Muscle of arm (tissue), 1 donor: ENCODE measurements at regions not wholly inside any gene's neighbourhood (a gene's known extent, or its start where the extent isn't known, plus 50 kb on each side); places are given as distances from the start of the nearest gene placed in this dataset.
"Not testable (repeated sequence)": the region's sequence is repeated elsewhere in the genome, so short reads cannot be mapped to it uniquely, and the experiment has no call there.

ENCODE experiments used
- DNase-seq: peaks from one replicate; pipeline ENCODE4 v3.0.0-alpha.2; 2013

GRCh38 chr16:51852892-51853291, 694.1 kb downstream of the TOX3 start:
- no peak for DNase-seq

- no peak for DNase-seq
These were observed 695.8 kb downstream of the TOX3 start for GRCh38 chr16:51851111-51851510.

- DNase-seq = no peak
These were observed 697.2 kb downstream of the TOX3 start for GRCh38 chr16:51849715-51850114.

DNA sequence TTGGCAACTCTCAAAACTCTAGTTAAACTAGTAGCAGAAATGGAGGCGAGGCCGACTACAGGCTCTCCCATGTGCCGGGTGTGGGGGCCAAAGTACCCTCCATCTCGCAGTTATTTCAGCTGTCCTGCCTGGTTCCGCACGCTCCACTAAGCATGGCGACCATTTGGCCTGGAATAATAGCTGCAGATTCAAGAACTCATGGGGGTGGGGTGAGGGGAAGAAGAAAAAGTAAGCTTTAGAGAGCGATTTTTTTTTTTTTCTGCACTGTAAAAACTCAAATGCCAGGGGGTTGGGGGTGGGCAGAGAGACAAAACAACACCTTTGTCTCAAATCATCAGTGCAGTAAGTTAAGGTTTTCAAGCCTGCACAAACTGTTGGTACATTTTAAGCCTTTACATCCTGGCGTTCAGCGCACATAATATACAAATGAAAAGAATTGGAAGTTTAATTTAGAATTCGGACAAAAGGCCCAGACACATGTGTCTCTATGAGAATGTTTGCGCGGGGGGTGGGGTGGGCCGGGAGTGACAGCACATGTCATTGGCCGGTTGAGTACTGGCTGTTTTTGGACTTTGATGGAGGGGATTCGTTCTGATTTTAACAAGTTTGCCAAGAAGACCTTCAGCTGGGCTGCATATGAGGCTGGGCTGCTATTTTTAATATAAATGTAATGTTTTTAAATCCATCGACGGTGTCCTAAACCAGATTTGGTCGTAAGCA, 694.7 kb upstream of the SALL1 start:
- DNase-seq = no peak

GRCh38 chr16:51839727-51840462, 688.8 kb upstream of the SALL1 start:
- DNase-seq = no peak

DNA sequence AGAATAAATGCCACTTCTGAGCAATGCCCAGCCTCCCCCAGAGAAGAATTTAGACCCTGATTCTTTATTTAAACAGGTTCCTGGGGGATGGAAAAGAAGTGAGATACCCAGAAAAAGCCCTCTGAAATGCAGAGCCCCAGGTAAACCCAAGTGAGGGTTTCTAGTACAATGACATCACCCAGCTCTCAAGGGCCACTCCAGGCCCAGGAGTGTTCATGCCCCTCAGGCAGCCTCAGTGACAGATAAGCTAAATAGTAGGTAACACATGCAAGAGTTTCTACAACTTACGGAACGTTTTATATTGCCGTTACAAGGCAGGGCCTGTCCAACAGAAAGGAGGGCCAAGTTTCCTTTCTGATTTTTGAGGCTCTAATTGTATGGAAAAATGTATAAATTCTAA, 683.7 kb upstream of the SALL1 start:
- no peak for DNase-seq

GRCh38 chr16:51834133-51834532, 683.1 kb upstream of the SALL1 start:
- peak; percentile 11 for DNase-seq

DNA sequence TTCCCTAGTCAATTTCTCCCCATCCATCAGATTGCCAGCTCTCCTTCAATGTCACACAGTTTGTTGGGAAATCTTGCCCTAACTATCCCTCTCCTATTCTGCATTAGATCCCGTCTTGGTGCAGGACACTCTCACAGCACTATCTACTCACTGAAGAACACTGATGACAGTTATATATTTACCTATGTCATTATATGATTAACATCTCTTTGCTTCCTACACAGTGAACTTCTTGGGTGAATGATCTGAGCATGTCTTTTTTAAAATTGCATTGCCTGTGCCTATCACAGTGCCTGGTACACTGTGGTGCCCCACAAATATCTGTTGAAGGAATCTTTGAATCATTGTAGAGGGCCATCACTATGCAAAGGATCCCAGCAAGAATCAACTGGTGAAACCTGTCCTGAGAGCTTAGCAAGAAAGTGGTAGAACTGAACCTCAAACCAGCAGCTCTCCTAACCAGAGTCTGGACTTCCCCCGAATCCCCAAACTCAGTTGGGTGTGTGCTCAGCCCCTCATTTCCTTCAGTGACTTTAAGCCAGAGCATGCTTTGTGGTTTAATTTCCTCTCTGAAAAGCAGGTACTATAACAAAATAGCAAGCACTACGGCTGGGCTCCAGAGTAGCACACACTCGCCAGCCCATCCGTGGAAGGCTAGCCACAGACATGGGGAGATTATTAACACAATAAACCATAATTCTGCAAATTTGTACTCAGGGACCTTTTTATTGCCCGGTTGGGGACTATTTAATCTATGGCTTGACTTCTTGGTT, 680.7 kb upstream of the SALL1 start:
- no peak for DNase-seq

GRCh38 chr16:51831034-51831433, 680.0 kb upstream of the SALL1 start:
- DNase-seq = not testable (repeated sequence)

GRCh38 chr16:51825779-51826178, 674.7 kb upstream of the SALL1 start:
- DNase-seq = no peak

DNA sequence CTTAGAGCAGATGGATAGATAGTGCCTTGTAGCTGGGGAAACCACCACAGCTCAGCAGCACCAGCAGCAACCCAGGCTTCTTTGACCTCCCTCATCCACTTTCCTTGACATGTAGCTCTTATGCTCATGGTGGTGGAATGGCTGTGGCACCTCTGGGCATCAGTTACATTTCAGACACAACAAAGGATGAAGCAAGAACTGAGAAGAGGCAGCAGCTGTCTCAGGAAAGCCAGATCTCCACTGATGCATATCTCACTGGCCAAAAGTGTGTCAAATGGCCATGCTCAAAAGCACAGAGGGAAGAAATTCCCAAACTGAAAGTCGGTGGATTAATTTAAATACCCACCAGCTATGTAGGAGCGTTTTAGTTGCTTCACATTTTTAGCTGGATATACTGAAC, 671.4 kb upstream of the SALL1 start:
- DNase-seq = no peak

GRCh38 chr16:51821527-51821926, 670.5 kb upstream of the SALL1 start:
- DNase-seq = no peak

DNA sequence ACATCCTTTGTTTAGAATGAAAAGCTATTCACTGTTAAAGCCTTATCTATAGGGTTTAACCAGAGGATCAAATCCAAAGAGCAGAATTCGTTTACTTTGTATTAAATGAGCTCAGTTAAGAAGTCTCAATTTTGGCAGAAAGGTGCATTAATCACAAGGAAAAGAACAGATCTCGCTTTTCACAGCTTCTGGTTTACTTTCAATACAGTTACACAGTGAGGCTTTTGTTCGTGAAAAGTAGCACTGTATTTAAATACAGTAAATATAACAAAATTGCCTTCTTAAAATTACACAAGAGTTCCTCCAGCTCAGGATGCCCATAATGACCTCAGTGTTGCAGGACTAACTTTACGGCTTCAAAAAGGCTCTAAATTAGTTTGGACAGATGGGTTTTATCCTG, 669.1 kb upstream of the SALL1 start:
- DNase-seq = no peak

GRCh38 chr16:51818342-51818944, 667.4 kb upstream of the SALL1 start:
- no peak for DNase-seq

DNA sequence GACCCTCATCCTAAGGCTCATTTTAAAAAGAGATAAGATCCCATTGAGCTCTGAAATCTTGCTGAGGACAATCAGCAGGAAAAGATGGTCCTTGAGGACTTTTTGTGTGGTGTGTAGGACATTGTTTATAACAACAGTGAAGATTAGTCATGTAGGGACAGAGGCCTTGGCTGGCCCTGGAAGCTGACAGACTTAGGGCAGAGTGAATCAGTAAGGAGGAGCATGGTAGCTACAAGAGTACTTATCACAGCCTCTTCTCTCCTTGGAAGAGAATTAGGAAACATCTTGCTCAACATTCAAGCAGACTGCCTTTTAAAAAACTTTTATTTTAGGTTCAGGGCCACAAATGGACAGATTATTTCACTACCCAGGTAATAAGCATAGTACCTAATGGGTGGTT, 665.9 kb upstream of the SALL1 start:
- no peak for DNase-seq

DNA sequence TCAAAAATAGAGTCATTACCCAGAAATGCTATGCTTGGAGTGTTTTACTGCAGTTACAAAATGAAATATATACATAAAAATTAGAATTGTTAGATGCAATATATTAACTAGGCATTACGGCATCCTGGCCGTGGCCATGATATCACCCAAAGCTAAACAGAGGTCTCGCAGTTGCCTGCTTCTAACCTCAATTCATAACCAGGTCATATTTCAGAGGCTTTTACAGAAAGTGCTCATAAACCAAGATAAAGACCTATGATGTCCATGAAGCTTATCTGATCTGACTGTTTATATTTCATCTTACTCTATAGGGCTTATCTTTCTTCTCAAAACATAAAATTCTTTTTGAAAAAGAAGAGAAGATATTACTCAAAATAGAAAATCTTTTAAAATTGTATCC, 664.5 kb upstream of the SALL1 start:
- DNase-seq = no peak

- DNase-seq = no peak
These were observed 663.5 kb upstream of the SALL1 start for GRCh38 chr16:51814617-51815016.

- no peak for DNase-seq
These were observed 662.5 kb upstream of the SALL1 start for GRCh38 chr16:51813609-51814008.

- DNase-seq = no peak
These were observed 661.9 kb upstream of the SALL1 start for GRCh38 chr16:51812945-51813344.

DNA sequence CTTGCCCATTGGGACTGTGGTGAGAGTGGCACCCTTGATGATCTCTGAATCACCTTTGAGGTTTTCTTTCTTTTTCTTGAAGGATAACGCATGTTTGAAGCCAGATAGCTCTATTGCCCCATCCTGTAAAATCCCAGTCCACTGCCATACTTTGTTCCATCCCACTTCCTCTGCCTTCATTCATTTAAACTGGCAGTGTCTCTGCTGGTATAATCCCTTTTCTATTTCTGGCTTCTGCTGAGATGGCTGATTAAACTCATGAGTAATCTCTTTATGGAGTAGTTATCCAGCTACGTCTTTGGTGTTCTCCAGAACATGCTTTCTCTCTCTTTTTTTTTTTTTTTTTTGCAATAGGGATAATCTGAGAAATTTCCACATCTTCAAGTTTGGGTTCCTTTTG, 656.5 kb upstream of the SALL1 start:
- DNase-seq = no peak

GRCh38 chr16:51801635-51802034, 650.6 kb upstream of the SALL1 start:
- DNase-seq = no peak

DNA sequence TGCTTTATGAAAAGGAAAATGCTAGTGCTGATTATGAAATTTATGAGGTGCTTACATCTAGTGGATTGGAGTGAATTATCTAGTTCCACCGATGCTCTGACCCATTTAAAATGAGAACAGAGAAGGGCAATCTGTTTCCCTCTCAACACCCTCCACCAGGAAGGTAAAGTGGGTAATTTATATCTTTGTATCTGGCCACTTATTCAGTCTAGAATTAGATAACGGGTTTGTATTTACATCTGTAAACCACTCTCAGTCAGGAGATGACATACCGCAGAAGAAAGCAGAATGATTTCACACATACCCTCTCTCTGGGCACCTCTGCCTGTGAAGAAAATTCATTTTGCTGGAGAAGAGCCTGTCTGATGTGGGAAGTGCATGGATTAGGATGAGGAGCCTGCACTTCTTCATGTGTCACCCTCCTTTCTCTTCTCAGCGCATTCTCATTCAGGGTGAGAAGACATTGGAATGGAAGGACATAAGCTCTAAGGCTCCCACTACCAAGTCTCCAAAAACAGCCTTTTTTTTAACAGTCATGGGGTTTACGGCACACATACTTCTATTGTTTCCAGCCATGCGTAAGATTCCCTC, 646.7 kb upstream of the SALL1 start:
- DNase-seq = no peak
